Limb (tissue), 2 donors: ENCODE measurements at regions not wholly inside any gene's neighbourhood (a gene's known extent, or its start where the extent isn't known, plus 50 kb on each side); places are given as distances from the start of the nearest gene placed in this dataset.
"Not testable (repeated sequence)": the region's sequence is repeated elsewhere in the genome, so short reads cannot be mapped to it uniquely, and the experiment has no call there.

Experiments
- DNase-seq, 2 donors: peaks; one replicate each; pipeline ENCODE4 v3.0.0-alpha.2; 2016; ENCODE audit errors: extremely low spot score in 2 of 2

GRCh38 chr3:89747541-89748278 is 640.3 kb downstream of the EPHA3 start:
- not testable (repeated sequence) for DNase-seq

DNA sequence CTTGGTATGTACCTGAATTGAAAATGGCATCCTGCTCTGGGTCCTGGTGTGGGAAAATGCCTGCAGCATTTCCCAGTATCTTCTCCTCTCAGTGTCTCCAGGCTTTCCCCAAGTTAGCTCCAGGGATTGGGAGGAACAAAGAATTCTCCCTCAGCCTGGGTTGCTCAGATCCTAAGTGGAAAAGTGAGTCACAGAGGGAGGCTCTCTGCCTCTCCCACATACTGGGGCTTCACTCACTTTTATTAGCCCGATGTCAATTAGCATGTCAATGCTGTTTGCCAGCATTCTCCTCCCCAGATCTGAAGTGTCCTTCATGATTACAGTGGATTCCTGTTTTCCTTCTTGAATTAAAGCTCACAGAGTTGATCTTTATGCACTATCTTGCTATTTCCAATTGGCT is 655.0 kb downstream of the EPHA3 start:
- no peak for DNase-seq

- DNase-seq: no peak
Measured at GRCh38 chr3:89783341-89783927, 676.0 kb downstream of the EPHA3 start.

DNA sequence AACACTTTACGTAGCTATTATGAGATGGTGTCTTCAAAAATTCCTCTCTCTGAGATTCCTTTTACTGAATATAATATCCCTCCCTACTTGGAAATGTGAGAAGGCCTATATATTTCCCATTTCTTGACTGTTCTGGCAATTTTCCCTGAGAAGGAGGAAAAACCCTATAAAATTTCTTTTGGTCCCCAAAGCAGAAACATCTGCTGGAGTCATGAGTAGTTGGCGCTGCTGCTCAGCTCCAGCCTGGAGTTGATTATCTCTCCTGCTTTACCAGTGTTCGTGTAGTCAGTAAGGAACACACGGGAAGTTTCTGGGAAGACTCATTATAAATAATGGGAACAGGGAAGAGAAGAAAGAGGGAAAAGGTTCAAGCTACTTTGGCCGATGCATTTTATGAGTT is 680.1 kb downstream of the EPHA3 start:
- DNase-seq: peak; percentile 68 to 87

GRCh38 chr3:89787979-89788378 is 680.6 kb downstream of the EPHA3 start:
- DNase-seq: peak in 1 of 2 donors; percentile 48

DNA sequence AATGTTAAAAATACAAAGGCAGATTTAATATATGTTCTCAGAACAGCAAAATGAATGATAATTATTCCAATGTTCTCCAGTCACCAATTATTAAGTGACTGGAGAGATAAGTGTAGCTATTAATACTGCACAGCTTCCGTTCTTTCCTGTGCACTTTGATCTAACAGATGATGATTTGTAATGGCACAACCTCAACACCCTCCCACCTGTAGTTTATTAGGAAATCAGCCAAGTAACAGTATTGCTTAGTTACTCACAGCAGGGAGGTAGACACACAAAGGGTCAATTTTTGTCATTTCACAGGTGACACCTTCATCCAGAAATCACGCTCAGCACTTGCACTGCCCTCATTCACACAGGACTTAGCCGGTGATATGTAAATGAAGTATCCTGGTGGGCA is 688.1 kb downstream of the EPHA3 start:
- DNase-seq: no peak

GRCh38 chr3:89802881-89803280 is 695.5 kb downstream of the EPHA3 start:
- DNase-seq: no peak

DNA sequence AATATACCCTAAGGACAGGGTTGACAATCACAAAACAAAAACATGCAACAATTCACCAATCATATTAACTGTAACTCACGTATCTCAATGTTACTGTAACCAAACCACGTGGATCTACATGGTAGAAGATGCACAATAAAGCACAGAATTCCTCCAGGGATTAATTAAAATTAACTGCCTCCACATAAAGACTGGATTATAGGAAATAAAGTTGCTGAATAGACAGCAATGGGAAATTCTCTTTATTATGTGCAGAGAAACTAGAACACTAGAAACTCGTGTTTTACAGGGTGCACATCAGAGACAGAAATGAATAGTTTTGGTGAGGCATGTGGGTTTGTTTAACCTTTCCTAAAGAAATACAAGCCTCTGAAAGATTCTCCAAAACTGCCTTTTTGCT is 696.3 kb downstream of the EPHA3 start:
- DNase-seq: no peak

DNA sequence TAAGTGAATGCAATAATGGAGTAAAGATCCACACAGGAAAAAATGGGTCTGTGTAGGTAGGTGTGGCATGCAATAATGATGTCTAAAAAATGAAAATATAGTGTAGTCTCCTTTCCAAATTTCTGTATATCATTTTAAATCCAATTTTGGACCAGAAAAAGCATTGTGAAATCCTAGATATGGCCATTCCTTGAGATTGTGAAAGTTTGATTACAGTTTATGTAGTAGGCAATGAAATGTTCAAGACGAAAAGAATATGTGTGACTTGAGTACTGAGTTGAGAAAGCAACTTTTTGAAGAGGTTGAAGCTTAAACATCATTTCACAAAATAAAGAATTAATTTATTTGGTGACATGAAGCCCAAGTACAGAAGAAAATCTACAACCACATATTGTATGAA is 698.7 kb downstream of the EPHA3 start:
- no peak for DNase-seq

DNA sequence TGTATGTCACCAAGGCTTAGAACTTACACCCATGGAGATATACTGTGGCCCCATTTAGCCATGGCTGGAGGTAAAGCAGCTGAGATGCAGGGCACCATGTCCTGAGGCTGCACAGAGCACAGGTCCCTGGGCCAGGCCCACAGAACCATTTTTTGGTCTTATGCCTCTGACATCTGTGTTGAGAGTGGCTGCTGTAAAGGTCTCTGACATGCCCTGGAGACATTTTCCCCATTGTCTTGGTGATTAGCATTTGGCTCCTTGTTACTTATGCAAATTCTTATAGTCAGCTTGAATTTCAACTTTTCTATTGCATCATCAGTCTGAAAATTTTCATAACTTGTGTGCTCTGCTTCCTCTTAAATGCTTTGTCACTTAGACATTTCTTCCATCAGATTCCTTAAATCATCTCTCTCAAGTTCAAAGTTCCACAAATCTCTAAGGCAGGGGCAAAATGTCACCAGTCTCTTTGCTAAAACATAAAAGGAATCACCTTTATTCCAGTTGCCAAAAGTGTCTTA is 701.3 kb downstream of the EPHA3 start:
- no peak for DNase-seq

- DNase-seq: no peak
Measured at GRCh38 chr3:89813500-89813899, 706.1 kb downstream of the EPHA3 start.

GRCh38 chr3:89841041-89841440 is 733.6 kb downstream of the EPHA3 start:
- DNase-seq: no peak

DNA sequence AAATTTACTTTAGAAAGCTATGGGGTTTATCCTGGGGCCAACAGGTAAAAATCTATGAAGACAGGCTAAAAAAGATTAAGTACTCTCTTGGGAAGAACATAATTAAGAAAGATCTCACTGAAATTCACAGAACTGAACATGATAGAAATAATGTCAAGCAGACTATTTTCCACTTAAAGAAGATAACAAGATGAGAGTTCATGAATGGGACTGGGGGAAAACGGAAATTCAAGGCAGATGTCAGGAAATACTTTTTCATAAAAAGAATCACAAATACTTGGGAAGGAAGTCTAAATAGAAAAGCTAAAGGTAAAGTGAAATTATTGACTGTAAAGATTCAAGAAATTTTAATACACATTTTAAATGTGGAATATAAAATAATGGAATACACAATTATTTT is 737.6 kb downstream of the EPHA3 start:
- no peak for DNase-seq

- DNase-seq: no peak
Measured at GRCh38 chr3:89847955-89848354, 740.5 kb downstream of the EPHA3 start.

DNA sequence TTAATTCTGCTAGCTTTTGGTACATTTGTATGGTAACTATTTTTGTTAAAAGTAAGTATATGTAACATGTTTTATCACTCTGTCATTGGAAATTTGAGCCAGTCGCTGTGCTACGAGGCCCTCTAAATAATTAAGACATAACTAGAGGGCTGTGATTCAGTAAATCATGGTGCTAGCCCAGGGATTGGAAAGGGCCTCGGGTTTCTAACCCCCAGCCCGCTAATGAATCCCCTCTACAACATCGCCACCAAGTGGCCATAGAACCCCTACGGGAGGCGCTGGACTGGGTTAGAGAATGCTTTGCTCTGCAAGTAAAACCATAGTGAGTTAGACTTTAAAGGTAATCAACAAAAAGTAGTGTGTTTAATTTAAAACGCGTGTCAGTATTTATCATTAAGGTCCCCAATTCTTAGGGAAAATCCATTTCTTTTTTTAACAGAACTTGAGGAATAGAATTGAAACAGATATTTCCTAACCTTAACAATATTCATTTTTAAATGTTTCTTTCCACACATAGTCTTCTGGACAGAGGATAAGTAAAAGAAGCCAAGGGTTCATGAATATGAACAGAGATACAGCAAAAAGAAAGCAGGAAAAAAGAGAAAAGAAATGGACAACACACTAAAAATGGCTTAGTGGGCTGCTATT is 744.7 kb downstream of the EPHA3 start:
- DNase-seq: peak; percentile 67 to 78

DNA sequence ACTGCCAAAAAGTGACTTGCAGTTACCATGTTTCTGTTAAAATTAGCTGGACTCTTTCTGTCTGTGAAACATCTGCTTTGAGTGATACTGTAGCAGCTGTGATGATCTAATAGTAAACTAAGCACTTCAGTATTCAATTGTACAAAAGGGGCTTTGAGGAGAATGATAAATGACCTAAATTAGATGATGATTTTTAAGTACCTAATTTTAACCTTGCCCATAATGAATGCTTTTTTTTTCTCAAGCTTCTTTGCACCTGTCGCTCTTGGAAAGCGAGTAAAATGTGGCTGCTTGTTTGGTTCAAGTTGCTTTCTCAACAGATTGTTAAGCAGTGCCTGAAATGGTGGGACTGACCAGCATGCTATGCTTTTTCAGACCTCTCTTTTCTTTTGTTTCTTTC is 752.3 kb downstream of the EPHA3 start:
- DNase-seq: peak in 1 of 2 donors; percentile 62

DNA sequence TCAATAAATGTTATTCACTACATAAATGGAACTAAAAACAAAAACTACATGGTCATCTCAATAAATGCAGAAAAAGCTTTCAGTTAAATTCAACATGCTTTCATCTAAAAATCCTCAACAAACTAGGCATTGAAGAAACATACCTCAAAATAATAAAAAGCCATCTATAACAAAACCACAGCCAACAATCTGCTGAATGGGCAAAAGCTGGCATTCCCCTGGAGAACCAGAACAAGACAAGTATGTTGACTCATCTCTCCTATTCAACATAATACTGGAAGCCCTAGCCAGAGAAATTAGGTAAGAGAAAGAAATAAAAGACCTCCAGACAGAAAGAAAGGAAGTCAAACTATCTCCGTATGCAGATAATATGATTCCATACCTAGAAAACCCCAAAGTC is 759.9 kb downstream of the EPHA3 start:
- no peak for DNase-seq

- DNase-seq: no peak
Measured at GRCh38 chr3:89876116-89876515, 768.7 kb downstream of the EPHA3 start.

DNA sequence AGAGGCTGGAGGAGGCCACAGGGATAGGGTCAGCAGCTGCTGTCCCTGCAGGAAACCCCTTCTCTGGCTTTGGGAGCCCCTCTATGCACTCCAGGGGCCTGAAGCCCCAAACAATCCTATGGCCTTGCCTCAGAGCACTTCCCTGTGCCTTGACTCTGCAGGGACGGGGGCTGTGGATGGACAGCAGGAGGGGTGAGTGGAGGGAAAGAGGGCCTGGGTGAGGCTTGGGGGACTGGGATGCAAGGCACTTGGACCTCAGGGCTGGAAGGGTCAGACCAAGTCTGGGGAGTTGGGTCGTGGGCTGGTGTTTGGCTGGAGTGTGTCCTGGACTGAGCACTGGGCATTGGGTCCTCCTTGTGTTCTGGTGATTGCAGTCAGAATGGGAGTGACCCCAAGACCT is 769.8 kb downstream of the EPHA3 start:
- DNase-seq: no peak

DNA sequence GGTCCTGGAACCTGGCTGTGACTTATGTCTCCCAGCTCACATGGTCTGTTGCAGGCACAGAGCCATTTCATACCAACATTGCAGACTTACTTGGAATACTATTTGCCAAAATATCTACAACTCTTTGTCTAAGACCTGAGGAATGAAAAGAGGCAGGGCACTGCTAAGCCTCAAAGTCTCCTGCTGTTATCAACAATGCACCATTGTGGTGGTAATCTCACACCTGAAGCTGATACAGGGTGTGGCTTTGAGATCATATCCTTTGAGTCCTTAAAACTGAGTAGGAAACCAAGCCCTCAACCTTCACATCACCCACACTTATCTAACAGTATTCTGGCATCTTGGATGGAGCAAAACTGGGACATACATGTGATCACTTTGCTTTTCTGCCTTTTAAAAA is 782.0 kb downstream of the EPHA3 start:
- no peak for DNase-seq

DNA sequence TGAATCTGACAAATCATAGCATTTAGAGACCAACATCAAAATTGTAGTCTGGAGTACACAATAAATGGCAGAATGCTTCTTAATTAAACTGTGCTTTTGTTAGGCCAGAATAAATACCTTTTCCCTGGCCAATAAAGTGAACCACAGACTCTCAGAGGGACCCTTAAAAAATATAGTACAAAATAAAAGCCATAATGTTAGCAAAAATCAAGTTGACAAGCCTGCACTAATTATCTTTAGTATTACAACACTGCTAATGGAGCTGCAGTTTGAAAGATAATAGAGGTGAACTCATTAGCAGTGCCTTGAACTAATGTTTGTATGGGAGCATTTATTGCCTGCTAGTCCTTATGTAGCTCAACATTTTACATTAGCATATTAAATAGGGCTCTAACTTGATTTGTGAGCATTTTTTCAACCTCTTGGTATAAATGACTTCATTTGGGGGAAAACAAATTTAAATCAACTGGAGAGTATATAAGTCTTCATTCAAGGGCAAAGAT is 801.3 kb downstream of the EPHA3 start:
- no peak for DNase-seq

DNA sequence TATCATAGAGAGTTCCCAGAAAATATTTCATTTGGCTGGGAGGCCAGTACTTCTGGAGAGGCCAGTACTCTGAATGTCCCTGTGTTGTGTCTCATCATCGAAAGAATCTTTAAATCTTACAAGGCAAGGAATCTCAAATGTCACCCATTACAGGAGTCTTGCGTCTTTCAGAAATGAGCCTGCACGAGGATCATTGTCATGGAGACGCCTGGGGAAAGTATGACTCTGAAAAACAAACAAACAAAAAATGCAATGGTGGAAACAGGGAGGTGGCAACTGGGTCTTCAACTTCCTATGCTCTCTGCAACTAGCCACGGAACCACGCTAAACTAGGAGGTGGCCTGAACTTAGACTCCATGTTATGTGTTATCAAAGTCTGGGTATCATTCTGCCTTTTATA is 804.6 kb downstream of the EPHA3 start:
- DNase-seq: no peak
